ENCODE measurements at regions not wholly inside any gene's neighbourhood (a gene's known extent, or its start where the extent isn't known, plus 50 kb on each side); places are given as distances from the start of the nearest gene placed in this dataset.
"Not testable (repeated sequence)": the region's sequence is repeated elsewhere in the genome, so short reads cannot be mapped to it uniquely, and the experiment has no call there.

DNA sequence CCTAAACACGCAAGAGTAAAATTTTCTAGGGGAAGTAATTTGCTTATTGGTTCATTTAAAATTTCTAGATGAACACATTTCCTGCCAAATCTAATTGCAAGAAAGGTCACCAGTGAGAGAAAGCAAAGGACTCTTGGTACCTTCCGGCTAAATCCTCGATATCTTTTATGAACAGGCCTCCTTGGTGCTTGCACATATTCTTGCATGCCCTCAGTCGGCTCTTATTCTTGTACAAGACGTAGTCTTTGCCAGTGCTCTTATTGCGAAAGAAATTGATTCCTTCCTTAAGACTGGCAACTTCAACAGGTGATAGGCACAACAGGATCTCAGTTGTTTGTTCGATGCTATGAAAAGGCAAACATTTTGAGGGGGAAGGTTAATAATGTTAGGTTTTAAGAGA, 141.7 kb upstream of the CARMIL1 start:
- Histone ChIP-seq H3K4me1 (ENCODE audit: insufficient read depth, low read length) (peaks cover 30% of the 10 kb centered on the region), H4K20me1 (ENCODE audit: insufficient read depth, low read length) (no peaks in the 10 kb centered on the region), H2AFZ (ENCODE audit: low read length) (peak overlapping the region; percentile 96), H3K36me3 (ENCODE audit: insufficient read depth, low read length) (no peaks in the 10 kb centered on the region), H3K4me3 (ENCODE audit: insufficient read depth, low read length) (peak overlapping the region; percentile 74), H3K9me3 (ENCODE audit: low read depth, low read length) (no peaks in the 10 kb centered on the region), H3K4me2 (ENCODE audit: insufficient read depth, low read length) (peak overlapping the region; percentile 99), H3K27ac (ENCODE audit: low read depth, low read length) (peak overlapping the region; percentile 89), H3K27me3 (ENCODE audit: insufficient read depth, low read length) (no peaks in the 10 kb centered on the region), H3K79me2 (ENCODE audit: insufficient read depth, low read length) (peaks cover 2% of the 10 kb centered on the region)
- DNase-seq (ENCODE audit: insufficient read length, low spot score, missing footprints): no peak
- no peak for TF ChIP-seq CTCF (IDR thresholded peaks at IDR 0.05; ENCODE audit: extremely low read depth, low read depth, low read length)

GRCh38 chr6:25137916-25138232, 141.3 kb upstream of the CARMIL1 start:
- Histone ChIP-seq H3K27me3 (ENCODE audit: insufficient read depth, low read length) (no peaks in the 10 kb centered on the region), H2AFZ (ENCODE audit: low read length) (peak overlapping the region; percentile 96), H3K4me3 (ENCODE audit: insufficient read depth, low read length) (peak overlapping the region; percentile 74), H3K36me3 (ENCODE audit: insufficient read depth, low read length) (no peaks in the 10 kb centered on the region), H3K9me3 (ENCODE audit: low read depth, low read length) (no peaks in the 10 kb centered on the region), H4K20me1 (ENCODE audit: insufficient read depth, low read length) (no peaks in the 10 kb centered on the region), H3K79me2 (ENCODE audit: insufficient read depth, low read length) (peaks cover 2% of the 10 kb centered on the region), H3K4me2 (ENCODE audit: insufficient read depth, low read length) (peak overlapping the region; percentile 99), H3K27ac (ENCODE audit: low read depth, low read length) (peak overlapping the region; percentile 89), H3K4me1 (ENCODE audit: insufficient read depth, low read length) (peaks cover 30% of the 10 kb centered on the region)
- DNase-seq (ENCODE audit: insufficient read length, low spot score, missing footprints): no peak
- TF ChIP-seq CTCF (IDR thresholded peaks at IDR 0.05; ENCODE audit: extremely low read depth, low read depth, low read length): no peak

GRCh38 chr6:25138233-25138933, 140.8 kb upstream of the CARMIL1 start:
- peak overlapping the region; percentile 89 for H3K27ac ChIP-seq (ENCODE audit: low read depth, low read length)
- H3K4me2 ChIP-seq (ENCODE audit: insufficient read depth, low read length): peak overlapping the region; percentile 99
- no peaks in the 10 kb centered on the region for H4K20me1 ChIP-seq (ENCODE audit: insufficient read depth, low read length)
- H3K36me3 ChIP-seq (ENCODE audit: insufficient read depth, low read length): no peaks in the 10 kb centered on the region
- H3K9me3 ChIP-seq (ENCODE audit: low read depth, low read length): no peaks in the 10 kb centered on the region
- peak; percentile 42 for TF ChIP-seq CTCF (IDR thresholded peaks at IDR 0.05; ENCODE audit: extremely low read depth, low read depth, low read length)
- H3K27me3 ChIP-seq (ENCODE audit: insufficient read depth, low read length): no peaks in the 10 kb centered on the region
- peaks cover 30% of the 10 kb centered on the region for H3K4me1 ChIP-seq (ENCODE audit: insufficient read depth, low read length)
- H3K79me2 ChIP-seq (ENCODE audit: insufficient read depth, low read length): peaks cover 2% of the 10 kb centered on the region
- H3K4me3 ChIP-seq (ENCODE audit: insufficient read depth, low read length): peak overlapping the region; percentile 74
- H2AFZ ChIP-seq (ENCODE audit: low read length): peak overlapping the region; percentile 96
- DNase-seq (ENCODE audit: insufficient read length, low spot score, missing footprints): peak; percentile 87

DNA sequence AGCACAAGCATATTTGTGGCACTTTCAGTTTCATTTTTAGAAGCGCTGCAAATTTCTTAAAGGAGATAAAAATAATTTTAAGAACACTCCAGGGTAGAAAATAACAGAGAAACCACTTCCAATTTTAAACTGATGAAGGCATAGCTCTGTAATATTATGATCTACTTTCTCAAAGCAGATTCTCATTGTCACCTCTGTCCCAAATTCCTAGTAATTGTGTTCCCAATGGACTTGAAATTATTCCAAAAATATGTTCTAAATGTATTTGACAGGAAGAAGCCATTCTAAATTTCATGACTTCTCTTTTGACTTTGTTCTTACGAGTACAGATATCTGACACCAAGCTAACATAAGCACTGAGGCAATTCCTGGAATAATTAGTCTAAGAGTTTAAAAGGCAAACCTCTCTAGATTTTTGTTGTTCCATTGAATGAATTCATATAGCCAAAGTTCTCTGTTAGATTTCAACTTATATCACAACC, 140.2 kb upstream of the CARMIL1 start:
- no peak for DNase-seq (ENCODE audit: insufficient read length, low spot score, missing footprints)
- peak overlapping the region; percentile 89 for H3K27ac ChIP-seq (ENCODE audit: low read depth, low read length)

GRCh38 chr6:25139608-25140007, 139.6 kb upstream of the CARMIL1 start:
- not testable (repeated sequence) for DNase-seq (ENCODE audit: insufficient read length, low spot score, missing footprints); H3K9me3 ChIP-seq (ENCODE audit: low read depth, low read length); H3K36me3 ChIP-seq (ENCODE audit: insufficient read depth, low read length); H3K27ac ChIP-seq (ENCODE audit: low read depth, low read length); H2AFZ ChIP-seq (ENCODE audit: low read length); H3K4me2 ChIP-seq (ENCODE audit: insufficient read depth, low read length); H3K4me3 ChIP-seq (ENCODE audit: insufficient read depth, low read length); H4K20me1 ChIP-seq (ENCODE audit: insufficient read depth, low read length); H3K27me3 ChIP-seq (ENCODE audit: insufficient read depth, low read length); H3K79me2 ChIP-seq (ENCODE audit: insufficient read depth, low read length)
- H3K4me1 ChIP-seq (ENCODE audit: insufficient read depth, low read length): peaks cover 30% of the 10 kb centered on the region

More for the DNA sequence above, 140.2 kb upstream of the CARMIL1 start:
- Histone ChIP-seq H4K20me1 (ENCODE audit: insufficient read depth, low read length) (no peaks in the 10 kb centered on the region), H3K36me3 (ENCODE audit: insufficient read depth, low read length) (no peaks in the 10 kb centered on the region), H3K4me2 (ENCODE audit: insufficient read depth, low read length) (peak overlapping the region; percentile 99), H3K4me1 (ENCODE audit: insufficient read depth, low read length) (peaks cover 30% of the 10 kb centered on the region), H3K9me3 (ENCODE audit: low read depth, low read length) (no peaks in the 10 kb centered on the region), H3K27me3 (ENCODE audit: insufficient read depth, low read length) (no peaks in the 10 kb centered on the region), H2AFZ (ENCODE audit: low read length) (peak overlapping the region; percentile 96), H3K4me3 (ENCODE audit: insufficient read depth, low read length) (peak overlapping the region; percentile 74), H3K79me2 (ENCODE audit: insufficient read depth, low read length) (peaks cover 2% of the 10 kb centered on the region)
- TF ChIP-seq CTCF (IDR thresholded peaks at IDR 0.05; ENCODE audit: extremely low read depth, low read depth, low read length): no peak

Data from osteoblast (primary cell).